Stomach (tissue), 4 donors: ENCODE measurements at regions not wholly inside any gene's neighbourhood (a gene's known extent, or its start where the extent isn't known, plus 50 kb on each side); places are given as distances from the start of the nearest gene placed in this dataset.

ENCODE experiments used
- CTCF ChIP-seq, 7 experiments: fragments of 450-650 bp in 4 of 7; fragments of 200-600 bp in 3 of 7; sonication (generic) in 3 of 7; IDR thresholded peaks; one replicate each; pipeline ENCODE4 v1.5.1; 2016 to 2019; ENCODE audit warnings: antibody characterized with exemption in 7 of 7, control low read depth in 2 of 7, mild to moderate bottlenecking in 1 of 7
- POLR2A ChIP-seq, 4 donors: fragments of 450-650 bp; IDR thresholded peaks; one replicate each; pipeline ENCODE4 v1.6.1; 2016; ENCODE audit warnings: antibody characterized with exemption in 4 of 4, control low read depth in 2 of 4, mild to moderate bottlenecking in 1 of 4, moderate library complexity in 1 of 4
- POLR2AphosphoS5 ChIP-seq, 3 donors: sonication (generic); formaldehyde crosslinking; IDR thresholded peaks; one replicate each; pipeline ENCODE4 v1.6.1; 2016; ENCODE audit warnings: antibody characterized with exemption in 3 of 3

- no peak for TF ChIP-seq POLR2AphosphoS5 (IDR thresholded peaks at IDR 0.05)
- no peak for TF ChIP-seq POLR2A (IDR thresholded peaks at IDR 0.05)
- TF ChIP-seq CTCF (IDR thresholded peaks at IDR 0.05): no peak
Measured at GRCh38 chr15:68482246-68482645, 50.3 kb upstream of the ITGA11 start.
